WTC11 (cell line): ENCODE measurements at regions not wholly inside any gene's neighbourhood (a gene's known extent, or its start where the extent isn't known, plus 50 kb on each side); places are given as distances from the start of the nearest gene placed in this dataset.

ENCODE experiments used
- ATAC-seq: fragments of 200-7000 bp; cut with Tn5 transposase; 2 replicates; pipeline ENCODE4 v1.10.0; 2021; ENCODE audit warnings: mild to moderate bottlenecking, moderate library complexity
- CTCF ChIA-PET: fragments of 300-600 bp; sonication (Branson Sonifier 250); formaldehyde crosslinking; loops from one replicate; lab custom pipeline; 2021; ENCODE audit warnings: antibody characterized with exemption; lab: Charles Lee
- POLR2A ChIA-PET: fragments of 350-600 bp; sonication (Branson Sonifier 250); formaldehyde crosslinking; loops from one replicate; lab custom pipeline; 2021; ENCODE audit warnings: antibody characterized with exemption; lab: Charles Lee
- DNase-seq: peaks from one replicate; pipeline ENCODE4 v3.0.0; 2021; ENCODE audit warnings: low spot score
- H3K27ac Mint-ChIP-seq: 2 replicates; pipeline ENCODE4 v1.8.0; 2021; ENCODE audit warnings: mixed read lengths
- H3K27me3 Mint-ChIP-seq: 2 replicates; pipeline ENCODE4 v1.8.0; 2021; ENCODE audit warnings: low read depth, mild to moderate bottlenecking, moderate library complexity, mixed read lengths
- H3K36me3 Mint-ChIP-seq: 2 replicates; pipeline ENCODE4 v1.8.0; 2021; ENCODE audit warnings: mixed read lengths
- H3K4me1 Mint-ChIP-seq: 2 replicates; pipeline ENCODE4 v1.8.0; 2022; ENCODE audit warnings: mixed read lengths
- H3K4me3 Mint-ChIP-seq: 2 replicates; pipeline ENCODE4 v1.8.0; 2021; ENCODE audit warnings: mild to moderate bottlenecking, moderate library complexity, mixed read lengths
- H3K9me3 Mint-ChIP-seq: 2 replicates; pipeline ENCODE4 v1.8.0; 2021; ENCODE audit warnings: mixed read lengths
- CBFB ChIP-seq: sonication (generic); formaldehyde crosslinking; IDR thresholded peaks from 2 replicates; pipeline ENCODE4 v1.8.1; 2022; ENCODE audit warnings: mild to moderate bottlenecking, low read depth, missing genetic modification reagents
- FOXK1 ChIP-seq: sonication (generic); formaldehyde crosslinking; IDR thresholded peaks from 2 replicates; pipeline ENCODE4 v1.8.0; 2022; ENCODE audit warnings: mild to moderate bottlenecking, moderate library complexity, missing genetic modification reagents
- NR3C1 ChIP-seq: sonication (generic); formaldehyde crosslinking; conservative IDR thresholded peaks from 2 replicates; pipeline ENCODE4 v1.8.1; 2023; ENCODE audit warnings: low read depth, mild to moderate bottlenecking, missing genetic modification reagents
- OVOL2 ChIP-seq: fragments of 250-450 bp; sonication (Bioruptor Pico); IDR thresholded peaks from 2 replicates; pipeline ENCODE4 v1.9.0; 2021; ENCODE audit warnings: mild to moderate bottlenecking, borderline replicate concordance
- SOX15 ChIP-seq: fragments of 250-450 bp; sonication (Bioruptor Pico); IDR thresholded peaks from 2 replicates; pipeline ENCODE4 v1.9.0; 2021; ENCODE audit warnings: mild to moderate bottlenecking
- SP1 ChIP-seq: sonication (generic); formaldehyde crosslinking; conservative IDR thresholded peaks from 2 replicates; pipeline ENCODE4 v1.8.1; 2022; ENCODE audit warnings: missing genetic modification reagents
- TEAD1 ChIP-seq: sonication (generic); formaldehyde crosslinking; IDR thresholded peaks from 2 replicates; pipeline ENCODE4 v1.8.0; 2022; ENCODE audit warnings: mild to moderate bottlenecking, missing genetic modification reagents
- TEAD4 ChIP-seq: sonication (generic); formaldehyde crosslinking; IDR thresholded peaks from 2 replicates; pipeline ENCODE4 v1.8.0; 2022; ENCODE audit warnings: mild to moderate bottlenecking, missing genetic modification reagents
- ZNF138 ChIP-seq: sonication (generic); formaldehyde crosslinking; conservative IDR thresholded peaks from 2 replicates; pipeline ENCODE4 v1.8.1; 2022; ENCODE audit warnings: mild to moderate bottlenecking, moderate library complexity, missing genetic modification reagents
- ZNF263 ChIP-seq: sonication (generic); formaldehyde crosslinking; IDR thresholded peaks from 2 replicates; pipeline ENCODE4 v1.8.1; 2022; ENCODE audit warnings: low read depth, mild to moderate bottlenecking, moderate library complexity, missing genetic modification reagents
- ZNF396 ChIP-seq: fragments of 250-450 bp; sonication (Bioruptor Pico); IDR thresholded peaks from 2 replicates; pipeline ENCODE4 v1.8.0; 2021; ENCODE audit warnings: mild to moderate bottlenecking, moderate library complexity, borderline replicate concordance
- ZNF423 ChIP-seq: fragments of 250-450 bp; sonication (Bioruptor Pico); IDR thresholded peaks from 2 replicates; pipeline ENCODE4 v2.1.2; 2022; ENCODE audit warnings: mild to moderate bottlenecking, moderate library complexity
- ZNF671 ChIP-seq: fragments of 250-450 bp; sonication (Bioruptor Pico); IDR thresholded peaks from 2 replicates; pipeline ENCODE4 v1.8.0; 2021; ENCODE audit warnings: mild to moderate bottlenecking
- TF ChIP-seq, protein P1 (sequence below): sonication (generic); formaldehyde crosslinking; IDR thresholded peaks from 2 replicates; pipeline ENCODE4 v1.8.0; 2023; ENCODE audit warnings: mild to moderate bottlenecking, missing genetic modification reagents
- TF ChIP-seq, protein P2 (sequence below): sonication (generic); formaldehyde crosslinking; conservative IDR thresholded peaks from 2 replicates; pipeline ENCODE4 v1.8.1; 2022; ENCODE audit warnings: mild to moderate bottlenecking, missing genetic modification reagents
- TF ChIP-seq, protein P3 (sequence below): sonication (generic); formaldehyde crosslinking; IDR thresholded peaks from 2 replicates; pipeline ENCODE4 v1.8.1; 2022; ENCODE audit warnings: mild to moderate bottlenecking, moderate library complexity, missing genetic modification reagents
- TF ChIP-seq, protein P4 (sequence below): sonication (generic); formaldehyde crosslinking; IDR thresholded peaks from 2 replicates; pipeline ENCODE4 v1.8.1; 2023; ENCODE audit warnings: mild to moderate bottlenecking, missing genetic modification reagents
- TF ChIP-seq, protein P5 (sequence below): sonication (generic); formaldehyde crosslinking; IDR thresholded peaks from 2 replicates; pipeline ENCODE4 v1.8.0; 2022; ENCODE audit warnings: missing genetic modification reagents
- TF ChIP-seq, protein P6 (sequence below): fragments of 250-450 bp; sonication (Bioruptor Pico); IDR thresholded peaks from 2 replicates; pipeline ENCODE4 v1.9.0; 2021; ENCODE audit warnings: moderate library complexity, mild to moderate bottlenecking, inconsistent platforms, borderline replicate concordance
- TF ChIP-seq, protein P7 (sequence below): fragments of 250-450 bp; sonication (Bioruptor Pico); conservative IDR thresholded peaks from 2 replicates; pipeline ENCODE4 v1.9.0; 2021; ENCODE audit warnings: mild to moderate bottlenecking
- TF ChIP-seq, protein P8 (sequence below): sonication (generic); formaldehyde crosslinking; IDR thresholded peaks from 2 replicates; pipeline ENCODE4 v1.8.0; 2022; ENCODE audit warnings: mild to moderate bottlenecking, missing genetic modification reagents

DNA sequence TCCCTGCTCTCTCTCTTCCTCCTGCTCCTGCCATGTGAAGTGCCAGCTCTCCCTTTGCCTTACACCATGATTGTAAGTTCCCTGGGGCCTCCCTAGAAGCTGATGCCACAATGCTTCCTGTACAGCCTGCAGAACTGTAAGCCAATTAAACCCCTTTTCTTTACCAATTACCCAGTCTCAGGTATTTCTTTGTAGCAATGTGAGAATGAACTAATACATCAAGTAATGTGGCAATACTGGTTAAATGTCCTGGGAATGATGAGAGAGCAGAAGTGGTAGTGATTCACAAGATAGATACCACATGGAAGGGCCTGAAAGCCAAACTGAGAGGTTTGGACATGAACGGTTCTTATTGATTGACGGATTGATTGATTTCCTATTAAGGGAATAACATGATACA, 62.6 kb upstream of the IL12B start (continued):
- TF ChIP-seq, protein P1, sequence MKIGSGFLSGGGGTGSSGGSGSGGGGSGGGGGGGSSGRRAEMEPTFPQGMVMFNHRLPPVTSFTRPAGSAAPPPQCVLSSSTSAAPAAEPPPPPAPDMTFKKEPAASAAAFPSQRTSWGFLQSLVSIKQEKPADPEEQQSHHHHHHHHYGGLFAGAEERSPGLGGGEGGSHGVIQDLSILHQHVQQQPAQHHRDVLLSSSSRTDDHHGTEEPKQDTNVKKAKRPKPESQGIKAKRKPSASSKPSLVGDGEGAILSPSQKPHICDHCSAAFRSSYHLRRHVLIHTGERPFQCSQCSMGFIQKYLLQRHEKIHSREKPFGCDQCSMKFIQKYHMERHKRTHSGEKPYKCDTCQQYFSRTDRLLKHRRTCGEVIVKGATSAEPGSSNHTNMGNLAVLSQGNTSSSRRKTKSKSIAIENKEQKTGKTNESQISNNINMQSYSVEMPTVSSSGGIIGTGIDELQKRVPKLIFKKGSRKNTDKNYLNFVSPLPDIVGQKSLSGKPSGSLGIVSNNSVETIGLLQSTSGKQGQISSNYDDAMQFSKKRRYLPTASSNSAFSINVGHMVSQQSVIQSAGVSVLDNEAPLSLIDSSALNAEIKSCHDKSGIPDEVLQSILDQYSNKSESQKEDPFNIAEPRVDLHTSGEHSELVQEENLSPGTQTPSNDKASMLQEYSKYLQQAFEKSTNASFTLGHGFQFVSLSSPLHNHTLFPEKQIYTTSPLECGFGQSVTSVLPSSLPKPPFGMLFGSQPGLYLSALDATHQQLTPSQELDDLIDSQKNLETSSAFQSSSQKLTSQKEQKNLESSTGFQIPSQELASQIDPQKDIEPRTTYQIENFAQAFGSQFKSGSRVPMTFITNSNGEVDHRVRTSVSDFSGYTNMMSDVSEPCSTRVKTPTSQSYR (CRISPR knock-in tag) = no peak
- TF ChIP-seq OVOL2 = no peak
- no peak for TF ChIP-seq ZNF138
- TF ChIP-seq, protein P2, sequence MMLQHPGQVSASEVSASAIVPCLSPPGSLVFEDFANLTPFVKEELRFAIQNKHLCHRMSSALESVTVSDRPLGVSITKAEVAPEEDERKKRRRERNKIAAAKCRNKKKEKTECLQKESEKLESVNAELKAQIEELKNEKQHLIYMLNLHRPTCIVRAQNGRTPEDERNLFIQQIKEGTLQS (CRISPR knock-in tag) = no peak

DNA sequence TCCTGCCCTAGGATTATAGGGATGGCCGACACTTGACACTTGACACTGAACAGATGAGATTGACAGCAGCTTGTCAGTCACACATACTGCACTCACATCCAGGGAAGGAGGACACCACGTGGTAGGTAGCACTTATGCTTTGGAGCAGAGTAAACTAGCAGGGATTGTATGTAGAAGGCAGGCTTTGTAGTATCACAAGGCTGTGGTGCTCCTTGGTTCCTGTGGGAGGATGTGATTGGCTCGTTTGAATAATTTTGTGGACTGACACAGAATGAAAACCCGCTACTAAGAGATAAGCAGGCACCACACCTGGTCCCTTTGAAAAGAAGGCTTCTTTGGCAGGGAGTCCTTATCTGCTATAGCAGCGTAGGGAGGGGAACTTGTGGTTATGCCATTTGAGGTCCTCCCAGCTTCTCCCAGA, 63.6 kb upstream of the IL12B start:
- no peaks in the 10 kb centered on the region for H3K4me1 Mint-ChIP-seq
- H3K36me3 Mint-ChIP-seq = no peaks in the 10 kb centered on the region
- peaks cover 5% of the 10 kb centered on the region; the same call in 1 of the 2 replicates for H3K9me3 Mint-ChIP-seq
- ChIA-PET CTCF (interaction anchor here (0.6 kb wide), 1 partner anchor 1533 kb away, joined by 3 read pairs; no protein-coding TSS in a partner anchor), POLR2A (no interaction called here)
- no peak overlapping the region for H3K27ac Mint-ChIP-seq
- no peak for DNase-seq
- no peak for ATAC-seq
- no peaks in the 10 kb centered on the region for H3K27me3 Mint-ChIP-seq
- TF ChIP-seq ZNF671 (CRISPR knock-in tag) (no peak), TEAD4 (CRISPR knock-in tag) (no peak), SP1 (no peak), ZNF396 (CRISPR knock-in tag) (no peak), SOX15 (no peak), CBFB (CRISPR knock-in tag) (no peak)
- TF ChIP-seq, protein P3, sequence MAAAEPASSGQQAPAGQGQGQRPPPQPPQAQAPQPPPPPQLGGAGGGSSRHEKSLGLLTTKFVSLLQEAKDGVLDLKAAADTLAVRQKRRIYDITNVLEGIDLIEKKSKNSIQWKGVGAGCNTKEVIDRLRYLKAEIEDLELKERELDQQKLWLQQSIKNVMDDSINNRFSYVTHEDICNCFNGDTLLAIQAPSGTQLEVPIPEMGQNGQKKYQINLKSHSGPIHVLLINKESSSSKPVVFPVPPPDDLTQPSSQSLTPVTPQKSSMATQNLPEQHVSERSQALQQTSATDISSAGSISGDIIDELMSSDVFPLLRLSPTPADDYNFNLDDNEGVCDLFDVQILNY (CRISPR knock-in tag) = no peak
- TF ChIP-seq, protein P4, sequence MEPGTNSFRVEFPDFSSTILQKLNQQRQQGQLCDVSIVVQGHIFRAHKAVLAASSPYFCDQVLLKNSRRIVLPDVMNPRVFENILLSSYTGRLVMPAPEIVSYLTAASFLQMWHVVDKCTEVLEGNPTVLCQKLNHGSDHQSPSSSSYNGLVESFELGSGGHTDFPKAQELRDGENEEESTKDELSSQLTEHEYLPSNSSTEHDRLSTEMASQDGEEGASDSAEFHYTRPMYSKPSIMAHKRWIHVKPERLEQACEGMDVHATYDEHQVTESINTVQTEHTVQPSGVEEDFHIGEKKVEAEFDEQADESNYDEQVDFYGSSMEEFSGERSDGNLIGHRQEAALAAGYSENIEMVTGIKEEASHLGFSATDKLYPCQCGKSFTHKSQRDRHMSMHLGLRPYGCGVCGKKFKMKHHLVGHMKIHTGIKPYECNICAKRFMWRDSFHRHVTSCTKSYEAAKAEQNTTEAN = no peak
- TF ChIP-seq, protein P5, sequence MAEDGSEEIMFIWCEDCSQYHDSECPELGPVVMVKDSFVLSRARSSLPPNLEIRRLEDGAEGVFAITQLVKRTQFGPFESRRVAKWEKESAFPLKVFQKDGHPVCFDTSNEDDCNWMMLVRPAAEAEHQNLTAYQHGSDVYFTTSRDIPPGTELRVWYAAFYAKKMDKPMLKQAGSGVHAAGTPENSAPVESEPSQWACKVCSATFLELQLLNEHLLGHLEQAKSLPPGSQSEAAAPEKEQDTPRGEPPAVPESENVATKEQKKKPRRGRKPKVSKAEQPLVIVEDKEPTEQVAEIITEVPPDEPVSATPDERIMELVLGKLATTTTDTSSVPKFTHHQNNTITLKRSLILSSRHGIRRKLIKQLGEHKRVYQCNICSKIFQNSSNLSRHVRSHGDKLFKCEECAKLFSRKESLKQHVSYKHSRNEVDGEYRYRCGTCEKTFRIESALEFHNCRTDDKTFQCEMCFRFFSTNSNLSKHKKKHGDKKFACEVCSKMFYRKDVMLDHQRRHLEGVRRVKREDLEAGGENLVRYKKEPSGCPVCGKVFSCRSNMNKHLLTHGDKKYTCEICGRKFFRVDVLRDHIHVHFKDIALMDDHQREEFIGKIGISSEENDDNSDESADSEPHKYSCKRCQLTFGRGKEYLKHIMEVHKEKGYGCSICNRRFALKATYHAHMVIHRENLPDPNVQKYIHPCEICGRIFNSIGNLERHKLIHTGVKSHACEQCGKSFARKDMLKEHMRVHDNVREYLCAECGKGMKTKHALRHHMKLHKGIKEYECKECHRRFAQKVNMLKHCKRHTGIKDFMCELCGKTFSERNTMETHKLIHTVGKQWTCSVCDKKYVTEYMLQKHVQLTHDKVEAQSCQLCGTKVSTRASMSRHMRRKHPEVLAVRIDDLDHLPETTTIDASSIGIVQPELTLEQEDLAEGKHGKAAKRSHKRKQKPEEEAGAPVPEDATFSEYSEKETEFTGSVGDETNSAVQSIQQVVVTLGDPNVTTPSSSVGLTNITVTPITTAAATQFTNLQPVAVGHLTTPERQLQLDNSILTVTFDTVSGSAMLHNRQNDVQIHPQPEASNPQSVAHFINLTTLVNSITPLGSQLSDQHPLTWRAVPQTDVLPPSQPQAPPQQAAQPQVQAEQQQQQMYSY = no peak
- TF ChIP-seq, all 79 proteins: peak for 0
- no peak overlapping the region for H3K4me3 Mint-ChIP-seq

DNA sequence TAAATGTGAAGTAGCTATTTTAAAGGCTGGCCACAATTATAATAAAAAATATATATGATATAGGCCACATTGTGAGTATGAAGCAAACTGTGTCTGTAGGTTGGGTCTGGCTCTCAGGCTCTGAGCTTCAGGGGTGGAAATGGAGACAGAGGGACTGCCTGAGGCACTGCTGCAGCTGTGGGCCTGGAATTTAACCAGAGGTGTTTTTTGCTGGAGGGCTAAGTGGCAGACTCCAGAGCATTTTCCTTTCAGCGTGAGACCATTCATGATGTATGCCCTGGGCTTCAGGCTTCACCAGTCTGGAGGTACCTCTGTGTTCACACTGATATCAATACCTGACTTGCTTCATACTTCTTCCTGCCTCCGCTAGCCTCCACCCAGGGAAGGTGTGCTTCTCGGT, 64.9 kb upstream of the IL12B start:
- no peak overlapping the region for H3K27ac Mint-ChIP-seq
- ATAC-seq (no peak), DNase-seq (no peak)
- ChIA-PET POLR2A (no interaction called here), CTCF (no interaction called here)
- H3K4me3 Mint-ChIP-seq = no peak overlapping the region
- H3K36me3 Mint-ChIP-seq = no peaks in the 10 kb centered on the region
- no peaks in the 10 kb centered on the region for H3K4me1 Mint-ChIP-seq
- H3K9me3 Mint-ChIP-seq = peaks cover 5% of the 10 kb centered on the region; the same call in 1 of the 2 replicates
- H3K27me3 Mint-ChIP-seq = no peaks in the 10 kb centered on the region
- no peak for TF ChIP-seq NR3C1 (CRISPR knock-in tag)
- TF ChIP-seq TEAD1 (CRISPR knock-in tag) = no peak
- TF ChIP-seq, protein P6, sequence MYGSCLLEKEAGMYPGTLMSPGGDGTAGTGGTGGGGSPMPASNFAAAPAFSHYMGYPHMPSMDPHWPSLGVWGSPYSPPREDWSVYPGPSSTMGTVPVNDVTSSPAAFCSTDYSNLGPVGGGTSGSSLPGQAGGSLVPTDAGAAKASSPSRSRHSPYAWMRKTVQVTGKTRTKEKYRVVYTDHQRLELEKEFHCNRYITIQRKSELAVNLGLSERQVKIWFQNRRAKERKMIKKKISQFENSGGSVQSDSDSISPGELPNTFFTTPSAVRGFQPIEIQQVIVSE (CRISPR knock-in tag) = no peak
- TF ChIP-seq ZNF423 (CRISPR knock-in tag) = no peak
- TF ChIP-seq, protein P7, sequence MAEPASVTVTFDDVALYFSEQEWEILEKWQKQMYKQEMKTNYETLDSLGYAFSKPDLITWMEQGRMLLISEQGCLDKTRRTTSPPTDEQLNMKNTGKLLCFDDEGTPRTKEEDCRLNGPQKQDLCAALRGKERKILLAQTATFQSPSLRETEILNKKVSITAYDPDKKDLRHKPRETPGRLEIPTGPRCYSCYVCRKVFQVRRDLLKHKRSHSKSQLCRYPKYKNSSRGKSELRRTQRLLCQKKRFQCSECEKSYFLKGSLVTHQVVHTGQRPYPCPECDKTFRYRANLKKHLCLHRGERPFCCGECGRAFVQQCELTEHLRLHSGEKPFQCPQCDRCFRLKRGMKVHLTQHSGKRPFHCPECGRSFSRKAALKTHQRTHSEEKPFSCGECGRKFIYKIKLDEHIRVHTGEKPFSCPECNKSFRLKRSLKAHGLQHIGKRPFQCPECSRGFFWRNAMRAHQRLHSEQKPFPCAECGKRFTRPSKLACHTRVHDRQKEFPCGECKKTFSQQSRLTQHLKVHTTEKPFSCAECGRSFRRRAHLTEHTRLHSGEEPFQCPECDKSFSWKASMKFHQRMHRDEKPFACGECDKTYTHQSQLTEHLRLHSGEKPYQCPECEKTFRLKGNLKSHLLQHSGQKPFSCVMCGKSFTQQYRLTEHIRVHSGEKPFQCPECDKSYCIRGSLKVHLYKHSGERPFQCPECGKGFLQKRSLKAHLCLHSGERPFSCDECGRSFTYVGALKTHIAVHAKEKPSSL = no peak
- TF ChIP-seq, protein P8, sequence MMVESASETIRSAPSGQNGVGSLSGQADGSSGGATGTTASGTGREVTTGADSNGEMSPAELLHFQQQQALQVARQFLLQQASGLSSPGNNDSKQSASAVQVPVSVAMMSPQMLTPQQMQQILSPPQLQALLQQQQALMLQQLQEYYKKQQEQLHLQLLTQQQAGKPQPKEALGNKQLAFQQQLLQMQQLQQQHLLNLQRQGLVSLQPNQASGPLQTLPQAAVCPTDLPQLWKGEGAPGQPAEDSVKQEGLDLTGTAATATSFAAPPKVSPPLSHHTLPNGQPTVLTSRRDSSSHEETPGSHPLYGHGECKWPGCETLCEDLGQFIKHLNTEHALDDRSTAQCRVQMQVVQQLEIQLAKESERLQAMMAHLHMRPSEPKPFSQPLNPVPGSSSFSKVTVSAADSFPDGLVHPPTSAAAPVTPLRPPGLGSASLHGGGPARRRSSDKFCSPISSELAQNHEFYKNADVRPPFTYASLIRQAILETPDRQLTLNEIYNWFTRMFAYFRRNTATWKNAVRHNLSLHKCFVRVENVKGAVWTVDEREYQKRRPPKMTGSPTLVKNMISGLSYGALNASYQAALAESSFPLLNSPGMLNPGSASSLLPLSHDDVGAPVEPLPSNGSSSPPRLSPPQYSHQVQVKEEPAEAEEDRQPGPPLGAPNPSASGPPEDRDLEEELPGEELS = no peak
- no peak for TF ChIP-seq OVOL2
- TF ChIP-seq TEAD4 (CRISPR knock-in tag) = no peak
- TF ChIP-seq FOXK1 (CRISPR knock-in tag) = no peak
- TF ChIP-seq ZNF263 (CRISPR knock-in tag) = no peak
